ENCODE measurements at regions not wholly inside any gene's neighbourhood (a gene's known extent, or its start where the extent isn't known, plus 50 kb on each side); places are given as distances from the start of the nearest gene placed in this dataset.

DNA sequence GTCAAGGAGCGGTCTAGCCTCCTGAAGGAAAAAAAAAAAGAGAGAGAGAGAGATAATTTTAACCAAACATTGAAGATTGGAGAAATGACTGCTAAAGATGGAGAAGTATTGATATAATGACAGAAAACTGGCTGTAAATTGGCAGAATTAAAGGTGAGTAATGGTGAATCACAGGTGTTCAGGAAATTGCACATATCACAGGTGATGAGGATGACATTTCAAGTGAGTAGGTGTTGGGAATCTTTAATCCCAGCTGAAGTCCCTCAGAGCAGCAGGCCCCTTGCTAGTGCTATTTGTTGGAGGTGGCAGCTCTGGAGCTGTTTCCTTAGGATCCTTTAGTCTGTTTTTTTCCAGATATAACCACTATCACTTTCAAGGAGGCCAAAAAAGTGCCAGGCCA is 678.4 kb upstream of the VRK2 start (continued):
- TF ChIP-seq, protein P1, sequence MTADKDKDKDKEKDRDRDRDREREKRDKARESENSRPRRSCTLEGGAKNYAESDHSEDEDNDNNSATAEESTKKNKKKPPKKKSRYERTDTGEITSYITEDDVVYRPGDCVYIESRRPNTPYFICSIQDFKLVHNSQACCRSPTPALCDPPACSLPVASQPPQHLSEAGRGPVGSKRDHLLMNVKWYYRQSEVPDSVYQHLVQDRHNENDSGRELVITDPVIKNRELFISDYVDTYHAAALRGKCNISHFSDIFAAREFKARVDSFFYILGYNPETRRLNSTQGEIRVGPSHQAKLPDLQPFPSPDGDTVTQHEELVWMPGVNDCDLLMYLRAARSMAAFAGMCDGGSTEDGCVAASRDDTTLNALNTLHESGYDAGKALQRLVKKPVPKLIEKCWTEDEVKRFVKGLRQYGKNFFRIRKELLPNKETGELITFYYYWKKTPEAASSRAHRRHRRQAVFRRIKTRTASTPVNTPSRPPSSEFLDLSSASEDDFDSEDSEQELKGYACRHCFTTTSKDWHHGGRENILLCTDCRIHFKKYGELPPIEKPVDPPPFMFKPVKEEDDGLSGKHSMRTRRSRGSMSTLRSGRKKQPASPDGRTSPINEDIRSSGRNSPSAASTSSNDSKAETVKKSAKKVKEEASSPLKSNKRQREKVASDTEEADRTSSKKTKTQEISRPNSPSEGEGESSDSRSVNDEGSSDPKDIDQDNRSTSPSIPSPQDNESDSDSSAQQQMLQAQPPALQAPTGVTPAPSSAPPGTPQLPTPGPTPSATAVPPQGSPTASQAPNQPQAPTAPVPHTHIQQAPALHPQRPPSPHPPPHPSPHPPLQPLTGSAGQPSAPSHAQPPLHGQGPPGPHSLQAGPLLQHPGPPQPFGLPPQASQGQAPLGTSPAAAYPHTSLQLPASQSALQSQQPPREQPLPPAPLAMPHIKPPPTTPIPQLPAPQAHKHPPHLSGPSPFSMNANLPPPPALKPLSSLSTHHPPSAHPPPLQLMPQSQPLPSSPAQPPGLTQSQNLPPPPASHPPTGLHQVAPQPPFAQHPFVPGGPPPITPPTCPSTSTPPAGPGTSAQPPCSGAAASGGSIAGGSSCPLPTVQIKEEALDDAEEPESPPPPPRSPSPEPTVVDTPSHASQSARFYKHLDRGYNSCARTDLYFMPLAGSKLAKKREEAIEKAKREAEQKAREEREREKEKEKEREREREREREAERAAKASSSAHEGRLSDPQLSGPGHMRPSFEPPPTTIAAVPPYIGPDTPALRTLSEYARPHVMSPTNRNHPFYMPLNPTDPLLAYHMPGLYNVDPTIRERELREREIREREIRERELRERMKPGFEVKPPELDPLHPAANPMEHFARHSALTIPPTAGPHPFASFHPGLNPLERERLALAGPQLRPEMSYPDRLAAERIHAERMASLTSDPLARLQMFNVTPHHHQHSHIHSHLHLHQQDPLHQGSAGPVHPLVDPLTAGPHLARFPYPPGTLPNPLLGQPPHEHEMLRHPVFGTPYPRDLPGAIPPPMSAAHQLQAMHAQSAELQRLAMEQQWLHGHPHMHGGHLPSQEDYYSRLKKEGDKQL (CRISPR knock-in tag; IDR thresholded peaks at IDR 0.05; ENCODE audit: low read depth) = no peak
- TF ChIP-seq ZBTB3 (CRISPR knock-in tag; IDR thresholded peaks at IDR 0.05; ENCODE audit: borderline replicate concordance, low read depth) = no peak
- TF ChIP-seq ZMYM3 (CRISPR knock-in tag; IDR thresholded peaks at IDR 0.05) = no peak
- TF ChIP-seq SMARCC2 (IDR thresholded peaks at IDR 0.05) = no peak
- no peak for TF ChIP-seq ATF7-NPFF (CRISPR knock-in tag; IDR thresholded peaks at IDR 0.05; ENCODE audit: low read depth)
- no peak for TF ChIP-seq ZBTB38 (CRISPR knock-in tag; IDR thresholded peaks at IDR 0.05)
- no peak for TF ChIP-seq ZNF253 (CRISPR knock-in tag; IDR thresholded peaks at IDR 0.05; ENCODE audit: borderline replicate concordance)
- no peak for TF ChIP-seq GATAD1 (CRISPR knock-in tag; IDR thresholded peaks at IDR 0.05)
- no peak for TF ChIP-seq CEBPB (IDR thresholded peaks at IDR 0.05; ENCODE audit: borderline replicate concordance, low read depth, low read length)
- no peak for TF ChIP-seq ZNF530 (CRISPR knock-in tag; IDR thresholded peaks at IDR 0.05; ENCODE audit: low read depth)
